DOHH2 (cell line): ENCODE measurements at regions not wholly inside any gene's neighbourhood (a gene's known extent, or its start where the extent isn't known, plus 50 kb on each side); places are given as distances from the start of the nearest gene placed in this dataset.
A peak's percentile ranks its signal among the peaks of the same experiment; 100 is the strongest.

ENCODE experiments used
- H3F3A ChIP-seq: fragments of 200-600 bp; sonication (generic), shearing (Covaris generic); 2 replicates; pipeline ENCODE4 v1.6.0; 2016; ENCODE audit warnings: antibody characterized with exemption, mild to moderate bottlenecking; ENCODE audit not compliant: control insufficient read depth, insufficient read depth
- H3K27ac ChIP-seq: fragments of 200-600 bp; sonication (generic); 2 replicates; pipeline ENCODE4 v1.5.1; 2014; ENCODE audit warnings: low read depth, mild to moderate bottlenecking, low read length, moderate library complexity
- H3K27me3 ChIP-seq: fragments of 200-600 bp; sonication (generic); 2 replicates; pipeline ENCODE4 v1.6.1; 2014; ENCODE audit warnings: mild to moderate bottlenecking, low read length, mixed read lengths; ENCODE audit not compliant: control insufficient read depth
- H3K36me3 ChIP-seq: fragments of 200-600 bp; sonication (generic); 2 replicates; pipeline ENCODE4 v1.6.1; 2014; ENCODE audit warnings: mild to moderate bottlenecking, low read length, moderate library complexity, mixed read lengths; ENCODE audit not compliant: control insufficient read depth
- H3K4me1 ChIP-seq: fragments of 200-600 bp; sonication (generic); 2 replicates; pipeline ENCODE4 v1.6.1; 2014; ENCODE audit warnings: mild to moderate bottlenecking, low read length, mixed read lengths; ENCODE audit not compliant: control insufficient read depth
- H3K4me2 ChIP-seq: fragments of 200-600 bp; sonication (generic); 2 replicates; pipeline ENCODE4 v1.6.0; 2014; ENCODE audit warnings: mild to moderate bottlenecking, low read length, moderate library complexity
- H3K4me3 ChIP-seq: fragments of 200-600 bp; sonication (generic); 2 replicates; pipeline ENCODE4 v1.5.1; 2014; ENCODE audit warnings: mild to moderate bottlenecking, low read length, mixed read lengths
- H3K79me2 ChIP-seq: fragments of 200-600 bp; sonication (generic); 2 replicates; pipeline ENCODE4 v1.6.1; 2014; ENCODE audit warnings: mild to moderate bottlenecking, low read length, mixed read lengths; ENCODE audit not compliant: control insufficient read depth
- H3K9me2 ChIP-seq: fragments of 200-600 bp; sonication (generic); replicated peaks from 2 replicates; pipeline ENCODE4 v1.6.1; 2014; ENCODE audit warnings: mild to moderate bottlenecking, low read length, mixed read lengths; ENCODE audit not compliant: control insufficient read depth
- H3K9me3 ChIP-seq: fragments of 200-600 bp; sonication (generic); 2 replicates; pipeline ENCODE4 v1.6.1; 2014; ENCODE audit warnings: antibody characterized with exemption, low read length, mixed read lengths; ENCODE audit not compliant: control insufficient read depth, insufficient read depth
- H4K20me1 ChIP-seq: fragments of 200-600 bp; sonication (generic); 2 replicates; pipeline ENCODE4 v1.6.0; 2014; ENCODE audit warnings: low read depth, mild to moderate bottlenecking, antibody characterized with exemption, low read length, moderate library complexity; ENCODE audit not compliant: control insufficient read depth, insufficient read depth
- CTCF ChIP-seq: fragments of 200-600 bp; sonication (generic); IDR thresholded peaks from one replicate; pipeline ENCODE4 v1.5.1; 2014; ENCODE audit warnings: antibody characterized with exemption, mild to moderate bottlenecking, low read depth, low read length; ENCODE audit not compliant: poor library complexity, severe bottlenecking
- EZH2phosphoT487 ChIP-seq: fragments of 200-600 bp; sonication (generic); IDR thresholded peaks from 2 replicates; pipeline ENCODE4 v1.6.1; 2017; ENCODE audit warnings: borderline replicate concordance, mild to moderate bottlenecking, antibody characterized with exemption, low read length, moderate library complexity, mixed read lengths

GRCh38 chr3:72022027-72022426 is 237.1 kb upstream of the PROK2 start:
- Histone ChIP-seq H3K27me3 (no peaks in the 10 kb centered on the region), H3K79me2 (no peaks in the 10 kb centered on the region)
- TF ChIP-seq EZH2phosphoT487 (no peak), CTCF (no peak)

GRCh38 chr3:72021531-72021930 is 236.6 kb upstream of the PROK2 start:
- no peaks in the 10 kb centered on the region for H3K79me2 ChIP-seq
- H3K36me3 ChIP-seq: no peaks in the 10 kb centered on the region
- no peak overlapping the region for H3K4me2 ChIP-seq
- peaks cover 21% of the 10 kb centered on the region for H3K4me1 ChIP-seq
- no peak overlapping the region for H3K27ac ChIP-seq
- no peaks in the 10 kb centered on the region for H4K20me1 ChIP-seq
- H3F3A ChIP-seq: no peaks in the 10 kb centered on the region
- H3K9me3 ChIP-seq: no peaks in the 10 kb centered on the region
- H3K4me3 ChIP-seq: no peak overlapping the region
- no peaks in the 10 kb centered on the region for H3K27me3 ChIP-seq
- H3K9me2 ChIP-seq: no peaks in the 10 kb centered on the region
- TF ChIP-seq EZH2phosphoT487 (no peak), CTCF (no peak)

More at GRCh38 chr3:72022027-72022426, 237.1 kb upstream of the PROK2 start:
- Histone ChIP-seq H3K9me3 (no peaks in the 10 kb centered on the region), H4K20me1 (no peaks in the 10 kb centered on the region), H3K4me1 (peaks cover 21% of the 10 kb centered on the region), H3F3A (no peaks in the 10 kb centered on the region), H3K4me2 (no peak overlapping the region), H3K9me2 (no peaks in the 10 kb centered on the region), H3K4me3 (no peak overlapping the region), H3K36me3 (no peaks in the 10 kb centered on the region), H3K27ac (no peak overlapping the region)

- Histone ChIP-seq H3K9me2 (no peaks in the 10 kb centered on the region), H3K9me3 (no peaks in the 10 kb centered on the region), H3K4me3 (no peak overlapping the region), H3F3A (no peaks in the 10 kb centered on the region), H3K27me3 (no peaks in the 10 kb centered on the region), H3K4me1 (peaks cover 21% of the 10 kb centered on the region), H3K36me3 (no peaks in the 10 kb centered on the region), H3K79me2 (no peaks in the 10 kb centered on the region), H3K4me2 (peak overlapping the region; percentile 50), H4K20me1 (no peaks in the 10 kb centered on the region), H3K27ac (no peak overlapping the region)
- TF ChIP-seq EZH2phosphoT487: no peak
- TF ChIP-seq CTCF: no peak
These were observed 233.5 kb upstream of the PROK2 start for GRCh38 chr3:72018343-72018984.
